ENCODE measurements at regions not wholly inside any gene's neighbourhood (a gene's known extent, or its start where the extent isn't known, plus 50 kb on each side); places are given as distances from the start of the nearest gene placed in this dataset.

- DNase-seq (ENCODE audit: low read depth): no peak
- TF ChIP-seq CTCF (IDR thresholded peaks at IDR 0.05; ENCODE audit: insufficient read depth, low read length, poor library complexity, severe bottlenecking): no peak
- Histone ChIP-seq H3K36me3 (ENCODE audit: control insufficient read depth, insufficient read depth, low read length) (no peaks in the 10 kb centered on the region), H3K27me3 (ENCODE audit: control insufficient read depth, insufficient read depth, low read length) (no peaks in the 10 kb centered on the region), H3K4me3 (ENCODE audit: low read depth, low read length) (no peak overlapping the region)
These were observed 68.0 kb upstream of the GRID2 start for GRCh38 chr4:92235731-92236130.

GRCh38 chr4:92236877-92237276, 66.9 kb upstream of the GRID2 start:
- Histone ChIP-seq H3K27me3 (ENCODE audit: control insufficient read depth, insufficient read depth, low read length) (no peaks in the 10 kb centered on the region), H3K36me3 (ENCODE audit: control insufficient read depth, insufficient read depth, low read length) (no peaks in the 10 kb centered on the region), H3K4me3 (ENCODE audit: low read depth, low read length) (no peak overlapping the region)
- no peak for TF ChIP-seq CTCF (IDR thresholded peaks at IDR 0.05; ENCODE audit: insufficient read depth, low read length, poor library complexity, severe bottlenecking)
- DNase-seq (ENCODE audit: low read depth): no peak

GRCh38 chr4:92237559-92237958, 66.2 kb upstream of the GRID2 start:
- H3K36me3 ChIP-seq (ENCODE audit: control insufficient read depth, insufficient read depth, low read length): no peaks in the 10 kb centered on the region
- DNase-seq (ENCODE audit: low read depth): no peak
- no peak overlapping the region for H3K4me3 ChIP-seq (ENCODE audit: low read depth, low read length)
- H3K27me3 ChIP-seq (ENCODE audit: control insufficient read depth, insufficient read depth, low read length): no peaks in the 10 kb centered on the region
- TF ChIP-seq CTCF (IDR thresholded peaks at IDR 0.05; ENCODE audit: insufficient read depth, low read length, poor library complexity, severe bottlenecking): no peak

- Histone ChIP-seq H3K27me3 (ENCODE audit: control insufficient read depth, insufficient read depth, low read length) (no peaks in the 10 kb centered on the region), H3K36me3 (ENCODE audit: control insufficient read depth, insufficient read depth, low read length) (no peaks in the 10 kb centered on the region), H3K4me3 (ENCODE audit: low read depth, low read length) (no peak overlapping the region)
- TF ChIP-seq CTCF (IDR thresholded peaks at IDR 0.05; ENCODE audit: insufficient read depth, low read length, poor library complexity, severe bottlenecking): no peak
- DNase-seq (ENCODE audit: low read depth): no peak
These were observed 62.7 kb upstream of the GRID2 start for GRCh38 chr4:92241094-92241493.

- Histone ChIP-seq H3K27me3 (ENCODE audit: control insufficient read depth, insufficient read depth, low read length) (no peaks in the 10 kb centered on the region), H3K36me3 (ENCODE audit: control insufficient read depth, insufficient read depth, low read length) (no peaks in the 10 kb centered on the region), H3K4me3 (ENCODE audit: low read depth, low read length) (no peak overlapping the region)
- TF ChIP-seq CTCF (IDR thresholded peaks at IDR 0.05; ENCODE audit: insufficient read depth, low read length, poor library complexity, severe bottlenecking): no peak
- no peak for DNase-seq (ENCODE audit: low read depth)
These were observed 57.4 kb upstream of the GRID2 start for GRCh38 chr4:92246384-92246783.

GRCh38 chr4:92249541-92249940, 54.2 kb upstream of the GRID2 start:
- H3K27me3 ChIP-seq (ENCODE audit: control insufficient read depth, insufficient read depth, low read length): no peaks in the 10 kb centered on the region
- TF ChIP-seq CTCF (IDR thresholded peaks at IDR 0.05; ENCODE audit: insufficient read depth, low read length, poor library complexity, severe bottlenecking): no peak
- DNase-seq (ENCODE audit: low read depth): no peak
- no peak overlapping the region for H3K4me3 ChIP-seq (ENCODE audit: low read depth, low read length)
- H3K36me3 ChIP-seq (ENCODE audit: control insufficient read depth, insufficient read depth, low read length): no peaks in the 10 kb centered on the region

Data from kidney epithelial cell (primary cell).